Activated T-cell treated with anti-CD3 and anti-CD28 coated beads, Interleukin-2, amount 50 U/mL, for 48 hours (primary cell): ENCODE measurements at regions not wholly inside any gene's neighbourhood (a gene's known extent, or its start where the extent isn't known, plus 50 kb on each side); places are given as distances from the start of the nearest gene placed in this dataset.
"Not testable (repeated sequence)": the region's sequence is repeated elsewhere in the genome, so short reads cannot be mapped to it uniquely, and the experiment has no call there.

Source experiments
- DNase-seq, 2 experiments: peaks; one replicate each; pipeline ENCODE4 v3.0.0-alpha.2; 2020

- DNase-seq: no peak
Observed at GRCh38 chr9:81058782-81059181, 630.6 kb downstream of the TLE1 start.

GRCh38 chr9:81053298-81054025 lies 635.9 kb downstream of the TLE1 start:
- DNase-seq: no peak

- DNase-seq: no peak
Observed at GRCh38 chr9:81052846-81053245, 636.5 kb downstream of the TLE1 start.

GRCh38 chr9:81047280-81047679 lies 642.1 kb downstream of the TLE1 start:
- no peak for DNase-seq

GRCh38 chr9:81045658-81046057 lies 643.7 kb downstream of the TLE1 start:
- no peak for DNase-seq

- no peak for DNase-seq
Observed at GRCh38 chr9:81037889-81038288, 651.5 kb downstream of the TLE1 start.

GRCh38 chr9:81035601-81036000 lies 653.7 kb downstream of the TLE1 start:
- DNase-seq: no peak

- DNase-seq: no peak
Observed at GRCh38 chr9:81035171-81035570, 654.2 kb downstream of the TLE1 start.

- DNase-seq: no peak
Observed at GRCh38 chr9:81032831-81033230, 656.5 kb downstream of the TLE1 start.

GRCh38 chr9:81032030-81032572 lies 657.2 kb downstream of the TLE1 start:
- no peak for DNase-seq

- DNase-seq: no peak
Observed at GRCh38 chr9:81031422-81032029, 657.8 kb downstream of the TLE1 start.

- DNase-seq: no peak
Observed at GRCh38 chr9:81030027-81030426, 659.3 kb downstream of the TLE1 start.

- no peak for DNase-seq
Observed at GRCh38 chr9:81028504-81028903, 660.8 kb downstream of the TLE1 start.

- no peak for DNase-seq
Observed at GRCh38 chr9:81022177-81022576, 667.2 kb downstream of the TLE1 start.

- DNase-seq: not testable (repeated sequence)
Observed at GRCh38 chr9:81014945-81015344, 674.4 kb downstream of the TLE1 start.

GRCh38 chr9:81013191-81013590 lies 676.2 kb downstream of the TLE1 start:
- DNase-seq: not testable (repeated sequence)

GRCh38 chr9:81002906-81003305 lies 686.4 kb downstream of the TLE1 start:
- DNase-seq: no peak

GRCh38 chr9:81002242-81002641 lies 687.1 kb downstream of the TLE1 start:
- DNase-seq: peak; percentile 20 to 23

GRCh38 chr9:80995759-80996158 lies 693.6 kb downstream of the TLE1 start:
- no peak for DNase-seq

GRCh38 chr9:80994892-80995291 lies 694.5 kb downstream of the TLE1 start:
- no peak for DNase-seq

- DNase-seq: not testable (repeated sequence)
Observed at GRCh38 chr9:80985595-80985994, 703.8 kb downstream of the TLE1 start.

- DNase-seq: no peak
Observed at GRCh38 chr9:80976403-80976802, 712.9 kb downstream of the TLE1 start.

GRCh38 chr9:80970377-80970776 lies 719.0 kb downstream of the TLE1 start:
- DNase-seq: not testable (repeated sequence)

GRCh38 chr9:80968611-80969010 lies 720.7 kb downstream of the TLE1 start:
- no peak for DNase-seq
